ENCODE measurements at regions not wholly inside any gene's neighbourhood (a gene's known extent, or its start where the extent isn't known, plus 50 kb on each side); places are given as distances from the start of the nearest gene placed in this dataset.

DNA sequence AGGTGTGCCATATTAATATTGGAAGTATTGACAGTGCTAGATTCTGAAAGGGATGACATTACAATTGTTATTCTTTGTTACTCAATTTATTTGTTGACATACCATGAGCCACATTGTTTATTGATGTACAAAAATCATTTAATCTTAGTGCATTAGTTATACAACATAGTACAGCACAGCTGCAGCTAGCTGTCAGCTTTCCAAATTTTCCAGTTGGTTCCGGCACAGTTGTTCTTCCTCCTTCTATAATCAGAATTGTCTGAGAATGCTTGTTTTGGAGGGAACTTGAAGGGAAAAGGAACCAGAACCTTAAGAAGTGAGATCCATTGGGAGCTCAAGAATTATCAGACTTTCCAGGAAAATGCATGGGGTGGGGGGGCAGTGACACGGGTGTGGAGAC lies 281.4 kb downstream of the ZIC3 start:
- no peak overlapping the region for H3K27ac ChIP-seq (ENCODE audit: extremely low read length, insufficient read depth, low read length)
- no peaks in the 10 kb centered on the region for H3K27me3 ChIP-seq (ENCODE audit: control insufficient read depth in 1 of 2, insufficient read depth in 2 of 2, low read length in 2 of 2)
- no TSS peak for BruUV-seq (replicated peaks)
- H3K9me3 ChIP-seq (ENCODE audit: low read length), result no peaks in the 10 kb centered on the region
- FAIRE-seq (no peak), ATAC-seq (no peak), DNase-seq (ENCODE audit: low spot score) (no peak)
- no peaks in the 10 kb centered on the region for H3K36me3 ChIP-seq (replicated peaks in 1 of 2; ENCODE audit: control insufficient read depth in 1 of 2, insufficient read depth in 2 of 2, low read length in 2 of 2)
- no peaks in the 10 kb centered on the region for H3K79me2 ChIP-seq (ENCODE audit: insufficient read depth, low read length)
- no peak overlapping the region for H3K9ac ChIP-seq (ENCODE audit: insufficient read depth, low read depth, low read length)
- H3K4me3 ChIP-seq (replicated peaks in 1 of 3; ENCODE audit: insufficient read depth in 1 of 3, low read depth in 2 of 3, low read length in 3 of 3), result no peak overlapping the region
- no peak overlapping the region for H3K4me2 ChIP-seq (ENCODE audit: low read depth, low read length)
- no peak overlapping the region for H2AFZ ChIP-seq (ENCODE audit: low read length)
- CTCF ChIA-PET (ENCODE audit: low intra/inter-chr PET ratio, low total read pairs), result no interaction called here
- no peaks in the 10 kb centered on the region for H3K4me1 ChIP-seq (ENCODE audit: insufficient read depth, low read length)
- TF ChIP-seq TCF7L2 (IDR thresholded peaks at IDR 0.05; ENCODE audit: low read depth, low read length), result no peak
- TF ChIP-seq ZNF652 (CRISPR knock-in tag; IDR thresholded peaks at IDR 0.05; ENCODE audit: borderline replicate concordance, low read depth), result no peak
- TF ChIP-seq SMARCE1 (IDR thresholded peaks at IDR 0.05; ENCODE audit: borderline replicate concordance), result no peak
- no peak for TF ChIP-seq ZNF318 (CRISPR knock-in tag; IDR thresholded peaks at IDR 0.05)
- no peak for TF ChIP-seq ZEB1 (IDR thresholded peaks at IDR 0.05; ENCODE audit: insufficient replicate concordance, low read depth)
- TF ChIP-seq ZNF816 (CRISPR knock-in tag; IDR thresholded peaks at IDR 0.05; ENCODE audit: borderline replicate concordance), result no peak
- POLR2A ChIA-PET, result no interaction called here
- H4K20me1 ChIP-seq (ENCODE audit: insufficient read depth, low read length), result no peaks in the 10 kb centered on the region
- in situ Hi-C loops (cut with HindIII; ENCODE audit: extremely low pct_ligation_motif_present, low pct_unique_long_range_greater_than_20kb), result no loop called here
- 53% methylated on average over 2 of the region's 2 CpGs for WGBS (ENCODE audit: low lambda C conversion rate)
- intact Hi-C loops (cut with micrococcal nuclease; ENCODE audit: unreplicated experiment), result no loop called here
